HepG2 (cell line): ENCODE measurements at regions not wholly inside any gene's neighbourhood (a gene's known extent, or its start where the extent isn't known, plus 50 kb on each side); places are given as distances from the start of the nearest gene placed in this dataset.

Source experiments
- ATAC-seq: fragments of 200-7000 bp; cut with Tn5 transposase; 3 replicates; pipeline ENCODE4 v1.9.1; 2020; ENCODE audit warnings: mild to moderate bottlenecking, moderate library complexity
- BruUV-seq: library from RNA; stranded (reverse); fragments of 400-500 nt; replicated peaks from 2 replicates; lab custom pipeline; 2021; lab: Mats Ljungman, UMichigan
- CTCF ChIA-PET: fragments of 300-600 bp; formaldehyde crosslinking; extraction: SDS; loops from one replicate; lab custom pipeline; 2021; ENCODE audit warnings: low total read pairs, inconsistent platforms, low intra/inter-chr PET ratio; lab: Yijun Ruan, JAX
- POLR2A ChIA-PET: fragments of 350-600 bp; sonication (Branson Sonifier 250); formaldehyde crosslinking; loops from one replicate; lab custom pipeline; 2020; ENCODE audit warnings: antibody characterized with exemption, inconsistent platforms; lab: Yijun Ruan, JAX
- DNase-seq: peaks from one replicate; pipeline ENCODE4 v3.0.0-alpha.2; 2015; ENCODE audit warnings: low spot score
- FAIRE-seq: peaks from 3 replicates; lab custom pipeline; 2011; peaks lifted over from hg19 to GRCh38; lab: Jason Lieb, UNC
- H2AFZ ChIP-seq: one replicate; pipeline ENCODE4 v1.6.1; 2011; ENCODE audit warnings: low read length, inconsistent platforms
- H3K27ac ChIP-seq: fragments of 300-600 bp; 3 replicates; pipeline ENCODE4 v1.8.0; 2011; ENCODE audit warnings: mixed run types, mild to moderate bottlenecking, mixed read lengths, low read length, inconsistent platforms; ENCODE audit not compliant: insufficient read depth; ENCODE audit errors: extremely low read length
- H3K27me3 ChIP-seq, 2 experiments: fragments of 200-600 bp in 1 of 2; 2 replicates in 1 of 2; 3 replicates in 1 of 2; pipeline versions ENCODE4 v1.6.0 to v1.8.0; 2011; ENCODE audit warnings: low read length in 2 of 2, mild to moderate bottlenecking in 2 of 2, moderate library complexity in 2 of 2, inconsistent platforms in 1 of 2; ENCODE audit not compliant: insufficient read depth in 2 of 2, control insufficient read depth in 1 of 2
- H3K36me3 ChIP-seq, 2 experiments: fragments of 200-600 bp in 1 of 2; replicated peaks in 1 of 2; 2 replicates in 1 of 2; 3 replicates in 1 of 2; pipeline versions ENCODE4 v1.5.1 to v1.8.0; 2011; ENCODE audit warnings: low read length in 2 of 2, inconsistent platforms in 1 of 2; ENCODE audit not compliant: insufficient read depth in 2 of 2, control insufficient read depth in 1 of 2
- H3K4me1 ChIP-seq: 2 replicates; pipeline ENCODE4 v1.5.1; 2012; ENCODE audit warnings: low read length, inconsistent platforms; ENCODE audit not compliant: insufficient read depth
- H3K4me2 ChIP-seq: 2 replicates; pipeline ENCODE4 v1.6.0; 2011; ENCODE audit warnings: low read depth, low read length, inconsistent platforms
- H3K4me3 ChIP-seq, 3 experiments: fragments of 200-600 bp in 1 of 3; sonication (generic), shearing (Covaris generic) in 1 of 3; replicated peaks in 1 of 3; 2 replicates each; pipeline ENCODE4 v1.5.1; 2011 to 2016; ENCODE audit warnings: low read length in 3 of 3, inconsistent platforms in 2 of 3, low read depth in 2 of 3, mild to moderate bottlenecking in 2 of 3, control low read depth in 1 of 3, mixed read lengths in 1 of 3; ENCODE audit not compliant: insufficient read depth in 1 of 3
- H3K79me2 ChIP-seq: one replicate; pipeline ENCODE4 v1.6.1; 2011; ENCODE audit warnings: low read length, inconsistent platforms; ENCODE audit not compliant: insufficient read depth
- H3K9ac ChIP-seq: 2 replicates; pipeline ENCODE4 v1.6.0; 2011; ENCODE audit warnings: mild to moderate bottlenecking, low read depth, low read length, inconsistent platforms; ENCODE audit not compliant: insufficient read depth
- H3K9me3 ChIP-seq: 2 replicates; pipeline ENCODE4 v1.5.1; 2012; ENCODE audit warnings: mild to moderate bottlenecking, low read length
- H4K20me1 ChIP-seq: 2 replicates; pipeline ENCODE4 v1.6.0; 2011; ENCODE audit warnings: inconsistent platforms, mild to moderate bottlenecking, low read length, moderate library complexity; ENCODE audit not compliant: insufficient read depth
- MAFK ChIP-seq, 2 experiments: IDR thresholded peaks in 1 of 2; conservative IDR thresholded peaks in 1 of 2; 2 replicates each; pipeline ENCODE4 v1.6.1; 2011; ENCODE audit warnings: improper control_type of control experiment in 2 of 2, low read length in 2 of 2
- SAFB2 ChIP-seq: sonication (generic); formaldehyde crosslinking; IDR thresholded peaks from 2 replicates; pipeline ENCODE4 v1.5.1; 2020; ENCODE audit warnings: missing genetic modification reagents, low read depth, mild to moderate bottlenecking, borderline replicate concordance
- ZNF782 ChIP-seq: sonication (generic); formaldehyde crosslinking; IDR thresholded peaks from 2 replicates; pipeline ENCODE4 v1.4.0; 2020; ENCODE audit warnings: missing genetic modification reagents, mild to moderate bottlenecking, borderline replicate concordance
- ZNF788 ChIP-seq: sonication (generic); formaldehyde crosslinking; IDR thresholded peaks from 2 replicates; pipeline ENCODE4 v1.5.0; 2020; ENCODE audit warnings: mild to moderate bottlenecking, missing genetic modification reagents, borderline replicate concordance
- WGBS: methylation state at CpG from one replicate; pipeline ENCODE4 v1.1.6; 2017; ENCODE audit warnings: low lambda C conversion rate; 5-methylcytosine and 5-hydroxymethylcytosine counted together
- in situ Hi-C: cut with HindIII; loops from 2 replicates; pipeline ENCODE4 v1.10.0; 2017; ENCODE audit warnings: low pct_unique_long_range_greater_than_20kb; ENCODE audit not compliant: extremely low pct_ligation_motif_present
- intact Hi-C: fragments of 100-400 bp; cut with micrococcal nuclease; formaldehyde crosslinking; loops from one replicate; pipeline ENCODE4 v1.10.0; 2022; ENCODE audit not compliant: unreplicated experiment
- TF ChIP-seq, protein P1 (sequence below): sonication (generic); formaldehyde crosslinking; IDR thresholded peaks from 2 replicates; pipeline ENCODE4 v1.4.0; 2020; ENCODE audit warnings: missing genetic modification reagents
- TF ChIP-seq, protein P2 (sequence below): sonication (generic); formaldehyde crosslinking; IDR thresholded peaks from 2 replicates; pipeline ENCODE4 v1.4.0; 2020; ENCODE audit warnings: missing genetic modification reagents

DNA sequence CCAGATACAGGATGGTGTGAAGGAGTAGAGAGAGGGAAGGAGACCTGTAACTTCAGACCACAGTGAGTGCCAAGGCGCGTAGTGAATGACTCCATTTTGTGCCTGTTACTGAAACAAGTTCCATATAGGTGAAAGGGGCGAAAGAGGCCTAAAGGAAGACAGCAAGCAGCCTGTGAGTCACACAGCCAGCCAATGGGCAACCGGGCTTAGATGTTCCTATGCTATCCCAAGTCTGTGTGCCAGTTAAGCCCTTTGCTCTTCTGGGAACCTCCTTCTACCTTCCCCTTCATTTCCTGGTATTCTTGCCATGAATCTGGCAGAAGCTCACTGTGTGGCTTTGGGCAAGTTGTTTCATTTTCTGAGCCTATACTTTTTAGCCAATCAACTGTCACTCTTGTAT, 161.8 kb upstream of the LDB2 start (continued):
- TF ChIP-seq, protein P1, sequence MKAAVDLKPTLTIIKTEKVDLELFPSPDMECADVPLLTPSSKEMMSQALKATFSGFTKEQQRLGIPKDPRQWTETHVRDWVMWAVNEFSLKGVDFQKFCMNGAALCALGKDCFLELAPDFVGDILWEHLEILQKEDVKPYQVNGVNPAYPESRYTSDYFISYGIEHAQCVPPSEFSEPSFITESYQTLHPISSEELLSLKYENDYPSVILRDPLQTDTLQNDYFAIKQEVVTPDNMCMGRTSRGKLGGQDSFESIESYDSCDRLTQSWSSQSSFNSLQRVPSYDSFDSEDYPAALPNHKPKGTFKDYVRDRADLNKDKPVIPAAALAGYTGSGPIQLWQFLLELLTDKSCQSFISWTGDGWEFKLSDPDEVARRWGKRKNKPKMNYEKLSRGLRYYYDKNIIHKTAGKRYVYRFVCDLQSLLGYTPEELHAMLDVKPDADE (CRISPR knock-in tag): no peak
- TF ChIP-seq ZNF782 (CRISPR knock-in tag) (no peak), ZNF788 (CRISPR knock-in tag) (no peak)
- TF ChIP-seq, protein P2, sequence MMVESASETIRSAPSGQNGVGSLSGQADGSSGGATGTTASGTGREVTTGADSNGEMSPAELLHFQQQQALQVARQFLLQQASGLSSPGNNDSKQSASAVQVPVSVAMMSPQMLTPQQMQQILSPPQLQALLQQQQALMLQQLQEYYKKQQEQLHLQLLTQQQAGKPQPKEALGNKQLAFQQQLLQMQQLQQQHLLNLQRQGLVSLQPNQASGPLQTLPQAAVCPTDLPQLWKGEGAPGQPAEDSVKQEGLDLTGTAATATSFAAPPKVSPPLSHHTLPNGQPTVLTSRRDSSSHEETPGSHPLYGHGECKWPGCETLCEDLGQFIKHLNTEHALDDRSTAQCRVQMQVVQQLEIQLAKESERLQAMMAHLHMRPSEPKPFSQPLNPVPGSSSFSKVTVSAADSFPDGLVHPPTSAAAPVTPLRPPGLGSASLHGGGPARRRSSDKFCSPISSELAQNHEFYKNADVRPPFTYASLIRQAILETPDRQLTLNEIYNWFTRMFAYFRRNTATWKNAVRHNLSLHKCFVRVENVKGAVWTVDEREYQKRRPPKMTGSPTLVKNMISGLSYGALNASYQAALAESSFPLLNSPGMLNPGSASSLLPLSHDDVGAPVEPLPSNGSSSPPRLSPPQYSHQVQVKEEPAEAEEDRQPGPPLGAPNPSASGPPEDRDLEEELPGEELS (CRISPR knock-in tag): no peak

DNA sequence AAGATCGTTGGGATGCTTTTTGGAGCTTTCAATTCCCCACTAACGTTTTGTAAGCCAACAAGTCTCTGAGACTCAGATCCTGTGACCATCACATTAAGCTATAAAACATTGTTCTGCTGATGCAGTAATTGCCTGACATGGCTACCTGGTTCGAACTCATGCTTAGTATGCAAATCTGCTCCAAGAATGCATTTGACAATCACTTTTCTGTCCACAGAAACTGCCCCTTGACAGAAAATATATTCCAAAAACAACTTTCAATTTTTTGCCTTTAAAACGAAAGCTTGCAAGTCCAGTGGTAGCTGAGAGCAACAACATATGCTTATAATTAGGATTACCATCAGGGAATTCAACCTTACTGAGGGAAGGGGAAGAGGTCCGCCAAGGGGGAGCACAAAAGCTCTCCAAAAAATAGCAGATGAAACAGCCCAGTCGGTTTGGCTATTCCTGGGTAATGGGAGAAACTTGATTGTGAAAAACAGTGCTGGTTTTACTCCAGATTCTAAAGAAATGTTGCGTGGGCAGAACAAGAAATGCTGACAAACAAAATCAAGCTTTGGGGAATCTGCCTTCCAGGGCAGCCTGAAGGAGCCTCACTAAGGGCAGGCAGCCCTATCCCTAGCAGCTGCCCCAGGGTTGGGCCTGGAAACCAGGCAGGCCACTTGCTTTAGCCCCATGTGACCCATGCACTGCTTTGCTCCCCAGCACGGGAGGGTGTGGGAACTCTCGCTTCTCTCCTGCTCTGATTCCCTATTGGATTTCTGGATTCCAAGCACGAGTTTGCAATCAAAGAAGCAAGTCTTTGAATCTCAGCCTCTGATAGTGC, 160.7 kb upstream of the LDB2 start:
- POLR2A ChIA-PET: no interaction called here
- Histone ChIP-seq H3K79me2 (no peaks in the 10 kb centered on the region), H3K36me3 (no peaks in the 10 kb centered on the region), H2AFZ (no peak overlapping the region), H3K4me2 (no peak overlapping the region), H3K4me3 (no peak overlapping the region), H3K27ac (no peak overlapping the region), H3K9ac (no peak overlapping the region), H3K4me1 (no peaks in the 10 kb centered on the region), H4K20me1 (no peaks in the 10 kb centered on the region), H3K9me3 (no peaks in the 10 kb centered on the region), H3K27me3 (no peaks in the 10 kb centered on the region; a peak in 2 of 5 replicates)
- in situ Hi-C loops: no loop called here
- WGBS: 5% methylated on average over 8 of the region's 10 CpGs
- FAIRE-seq (no peak), ATAC-seq (no peak), DNase-seq (no peak)
- no peak for TF ChIP-seq SAFB2 (CRISPR knock-in tag)
- TF ChIP-seq MAFK (conservative IDR thresholded peaks at IDR 0.05 in 1 of 2, IDR thresholded peaks at IDR 0.05 in 1 of 2; ENCODE audit: low read length in 2 of 2): peak; percentile 46 to 47
- CTCF ChIA-PET: no interaction called here
- no TSS peak for BruUV-seq
- intact Hi-C loops: no loop called here
